HG03342 (cell line): ENCODE measurements at regions not wholly inside any gene's neighbourhood (a gene's known extent, or its start where the extent isn't known, plus 50 kb on each side); places are given as distances from the start of the nearest gene placed in this dataset.

Experiments used
- ATAC-seq: cut with Tn5 transposase; IDR thresholded peaks from one replicate; pipeline ENCODE4 v1.9.1; 2021; ENCODE audit warnings: mild to moderate bottlenecking, moderate library complexity; ENCODE audit not compliant: unreplicated experiment

DNA sequence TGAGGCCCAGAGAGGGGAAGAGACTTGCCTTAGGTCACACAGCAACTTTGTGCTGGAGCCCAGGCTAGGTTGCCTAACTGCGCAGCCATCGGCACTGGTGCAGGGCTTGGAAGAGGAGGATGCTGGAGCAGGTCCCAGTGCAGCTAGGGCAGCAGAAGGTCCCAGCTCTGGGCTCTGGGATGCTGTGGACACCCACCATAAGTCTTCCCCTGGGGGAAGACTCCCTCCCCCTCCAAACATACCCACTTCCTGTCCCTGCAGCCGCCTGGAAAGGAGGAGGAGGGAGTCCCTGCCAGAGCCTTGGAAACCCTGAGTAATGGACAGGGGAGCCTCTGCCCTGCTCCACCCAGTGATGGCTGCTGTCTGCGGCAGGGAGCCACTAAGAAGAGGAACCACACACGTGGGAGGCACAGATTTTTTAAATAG is 93.6 kb downstream of the NCR2 start:
- no peak for ATAC-seq

DNA sequence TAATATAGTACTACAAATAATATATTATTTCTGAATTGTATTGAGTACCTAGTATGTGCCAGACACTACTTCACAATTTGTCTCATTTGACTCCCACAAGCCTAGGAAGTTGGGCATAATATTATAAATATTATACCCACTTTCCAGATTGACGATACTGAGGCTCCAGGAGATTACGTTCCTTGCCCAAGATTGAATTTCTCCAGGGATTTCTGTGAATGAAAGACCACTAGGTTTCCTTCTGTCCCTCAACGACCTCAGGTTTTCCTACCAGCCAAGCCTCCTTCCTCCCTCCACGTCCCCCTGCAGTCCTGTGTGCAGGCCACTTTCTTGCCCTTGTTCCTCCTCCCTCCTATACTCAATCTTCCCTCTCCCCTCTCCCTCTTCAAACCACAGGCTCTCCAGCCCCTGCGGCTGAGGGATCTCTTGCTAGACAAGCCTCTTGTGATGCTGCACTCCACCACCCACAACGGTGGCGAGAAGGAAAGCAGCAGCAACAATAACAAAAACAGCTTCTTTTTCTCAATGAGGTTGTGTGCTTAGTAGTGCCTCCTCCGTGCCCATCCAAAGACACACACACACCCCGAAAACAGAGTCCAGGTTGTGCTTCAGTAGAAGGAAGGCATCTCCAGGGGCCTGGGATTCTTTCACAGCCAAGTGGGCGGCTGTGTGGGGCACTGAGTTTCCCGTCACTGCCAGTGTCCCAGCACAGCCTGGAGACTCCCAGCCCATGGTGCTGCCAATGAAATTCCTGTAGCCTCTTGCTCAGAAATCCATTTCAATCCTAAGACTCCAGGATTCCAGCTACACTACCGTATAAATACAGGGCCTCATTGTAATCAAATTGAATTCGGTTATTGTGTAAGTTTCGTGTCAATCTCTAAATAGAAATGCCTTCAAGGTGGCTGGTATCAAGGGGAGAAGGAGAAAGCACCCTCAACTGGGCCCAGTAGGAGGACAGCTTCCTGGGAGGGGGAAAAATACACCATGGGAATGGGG is 94.4 kb downstream of the NCR2 start:
- no peak for ATAC-seq

DNA sequence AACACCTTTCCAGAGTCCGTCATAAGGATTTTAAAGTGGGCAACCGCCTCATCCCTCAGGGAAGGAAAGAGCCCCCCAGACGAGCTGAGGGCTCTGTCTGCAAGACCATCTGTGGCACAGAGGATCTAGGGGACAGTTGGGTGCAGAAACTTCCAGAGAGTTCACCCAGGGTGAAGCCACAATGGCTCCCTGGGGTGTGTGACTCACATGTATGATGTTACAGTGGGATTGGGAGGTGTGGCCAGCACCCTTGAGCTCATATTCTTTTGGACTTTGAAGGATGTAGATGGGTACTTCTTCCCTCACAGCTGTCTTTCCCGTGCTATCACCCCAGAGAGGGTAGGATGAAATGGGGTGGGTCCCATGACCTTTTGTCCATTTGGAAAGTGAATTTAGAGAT is 95.5 kb downstream of the NCR2 start:
- no peak for ATAC-seq

DNA sequence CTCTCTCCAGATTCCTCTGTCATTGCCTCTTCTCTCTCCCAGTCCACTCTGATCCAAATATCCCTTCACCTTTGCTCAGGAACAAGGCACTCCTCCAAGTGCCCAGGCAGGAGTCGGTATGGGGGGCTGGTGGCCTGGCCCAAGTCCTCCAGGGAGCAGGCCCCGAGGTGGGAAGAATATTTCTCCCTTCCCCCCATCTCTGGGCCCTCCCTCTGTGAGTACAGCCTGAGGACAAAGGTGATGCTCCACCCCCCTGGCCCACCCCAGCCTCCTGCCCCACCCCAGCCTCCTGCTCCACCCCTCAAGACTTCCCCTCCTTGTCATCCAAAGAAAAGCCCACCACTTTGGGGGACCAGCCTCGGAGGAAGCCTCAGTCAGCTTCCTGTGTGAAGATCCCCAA is 96.9 kb downstream of the NCR2 start:
- no peak for ATAC-seq

DNA sequence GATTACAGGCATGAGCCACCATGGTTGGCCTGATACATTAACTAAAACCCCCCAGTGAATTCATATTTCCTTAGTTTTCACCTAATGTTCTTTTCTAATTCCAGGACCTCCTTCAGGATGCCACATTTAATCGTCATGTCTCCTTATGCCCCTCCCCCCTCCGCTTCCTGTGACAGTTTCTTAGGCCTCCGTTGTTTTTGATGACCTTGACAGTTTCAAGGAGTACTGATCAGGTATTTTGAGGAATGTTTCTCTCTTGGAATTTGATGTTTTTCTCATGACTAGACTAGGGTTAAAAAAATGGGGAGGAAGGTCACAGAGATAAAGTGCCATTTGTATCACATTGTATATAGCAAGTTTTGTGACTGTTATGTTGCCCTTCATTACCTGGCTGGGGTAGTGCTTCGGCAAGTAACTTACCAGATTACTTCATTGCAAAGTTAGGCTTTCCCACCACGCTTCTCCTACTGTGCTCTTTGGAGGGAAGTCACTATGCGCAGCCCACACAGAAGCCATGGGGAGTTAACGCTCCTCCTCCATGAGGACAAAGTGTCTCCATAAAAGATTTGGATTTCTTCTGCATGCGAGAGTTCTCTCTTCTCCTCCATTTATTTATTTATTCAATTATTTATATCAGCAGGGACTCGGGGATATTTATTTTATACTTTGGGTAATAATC is 99.5 kb downstream of the NCR2 start:
- ATAC-seq = no peak

DNA sequence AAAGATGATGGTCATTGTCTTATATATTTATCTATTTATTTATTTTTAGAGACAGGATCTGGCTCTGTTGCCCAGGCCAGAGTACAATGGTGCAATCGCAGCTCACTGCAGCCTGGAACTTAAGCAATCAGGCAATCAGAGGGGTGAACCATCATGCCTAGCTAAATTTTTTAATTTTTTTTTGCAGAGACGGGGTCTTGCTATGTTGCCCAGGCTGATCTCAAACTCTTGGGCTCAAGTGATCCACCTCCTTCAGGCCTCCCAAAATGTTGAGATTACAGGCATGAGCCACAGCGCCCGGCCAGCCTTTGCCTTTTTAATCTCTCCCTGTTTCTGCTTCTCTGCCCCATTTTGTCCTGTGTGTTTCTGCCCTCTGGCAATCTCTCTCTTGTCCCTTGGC is 102.2 kb downstream of the NCR2 start:
- no peak for ATAC-seq

DNA sequence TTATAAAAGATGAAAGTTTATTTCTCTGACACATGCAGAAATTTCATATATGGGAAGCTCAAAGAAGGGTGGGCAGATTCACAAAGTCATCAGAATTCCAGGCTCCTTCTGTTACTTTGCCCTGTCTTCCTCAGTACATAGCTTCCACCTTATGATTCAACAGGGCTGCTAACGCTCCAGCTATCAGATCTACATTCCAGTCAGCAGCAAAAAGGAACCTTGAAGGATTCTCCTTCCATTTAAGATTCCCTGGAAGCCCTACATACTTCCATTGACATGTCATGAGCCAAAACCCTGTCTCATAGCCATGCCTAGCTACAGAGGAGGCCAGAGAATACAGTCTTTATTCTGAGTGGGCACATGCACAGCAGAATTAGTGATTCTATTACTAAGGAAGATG is 103.3 kb downstream of the NCR2 start:
- no peak for ATAC-seq

DNA sequence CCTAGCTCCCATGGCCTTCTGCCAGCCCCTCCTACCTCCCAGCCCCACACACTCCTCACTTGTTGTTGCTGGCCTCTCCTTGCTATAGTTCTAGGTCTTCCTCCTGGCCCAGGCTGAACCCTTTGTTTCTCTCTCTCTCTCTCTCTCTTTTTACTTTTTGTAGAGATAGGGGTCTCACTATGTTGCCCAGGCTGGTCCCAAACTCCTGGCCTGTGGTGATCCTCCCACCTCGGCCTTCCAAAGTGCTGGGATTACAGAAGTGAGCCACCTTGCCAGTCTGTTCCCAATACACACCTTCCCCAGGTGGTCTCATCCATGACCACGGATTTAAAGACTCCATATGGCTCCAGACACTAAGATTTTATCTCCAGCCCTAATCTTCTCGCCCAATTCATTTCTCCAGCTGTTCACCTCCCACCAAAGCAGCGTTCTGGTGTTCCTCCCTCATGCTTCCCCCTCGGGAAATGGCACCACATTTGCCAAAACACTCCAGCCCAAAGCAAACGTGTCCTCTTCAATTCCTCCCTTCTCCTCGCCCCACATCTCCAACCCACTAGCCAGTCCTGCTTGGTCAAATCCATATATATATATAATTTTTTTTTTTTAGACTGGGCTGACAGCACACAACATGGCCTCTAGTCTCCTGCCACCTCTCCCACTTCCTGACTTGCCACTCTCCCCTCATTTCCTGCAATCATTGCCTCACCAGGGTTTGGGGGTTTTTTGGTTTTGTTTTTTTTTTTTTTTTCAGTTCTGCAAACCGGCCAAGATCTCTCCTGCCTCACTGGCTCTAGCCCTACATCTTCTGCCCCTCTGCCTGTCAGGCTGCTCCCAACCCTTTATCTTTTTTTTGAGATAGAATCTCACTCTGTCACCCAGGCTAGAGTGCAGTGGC is 104.4 kb downstream of the NCR2 start:
- no peak for ATAC-seq

DNA sequence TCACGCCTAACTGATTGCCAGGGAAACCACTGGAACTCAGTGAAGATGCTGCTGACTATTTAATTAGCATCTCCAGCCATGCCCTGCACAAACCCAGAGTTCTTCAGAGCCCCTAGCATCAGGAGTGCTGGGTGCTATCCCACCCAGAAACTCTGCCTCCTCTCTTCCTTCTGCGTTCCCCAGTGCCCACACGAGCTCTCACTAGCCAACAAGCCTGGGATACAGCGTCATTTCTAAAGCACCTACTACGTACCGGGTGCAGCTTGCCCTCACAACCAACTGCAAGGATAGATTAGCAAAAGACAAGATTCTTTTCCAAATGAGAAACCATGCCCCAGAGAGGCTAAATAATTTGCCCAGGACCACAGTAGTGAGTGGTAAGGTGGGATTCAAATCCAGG is 105.2 kb upstream of the FOXP4 start:
- no peak for ATAC-seq

DNA sequence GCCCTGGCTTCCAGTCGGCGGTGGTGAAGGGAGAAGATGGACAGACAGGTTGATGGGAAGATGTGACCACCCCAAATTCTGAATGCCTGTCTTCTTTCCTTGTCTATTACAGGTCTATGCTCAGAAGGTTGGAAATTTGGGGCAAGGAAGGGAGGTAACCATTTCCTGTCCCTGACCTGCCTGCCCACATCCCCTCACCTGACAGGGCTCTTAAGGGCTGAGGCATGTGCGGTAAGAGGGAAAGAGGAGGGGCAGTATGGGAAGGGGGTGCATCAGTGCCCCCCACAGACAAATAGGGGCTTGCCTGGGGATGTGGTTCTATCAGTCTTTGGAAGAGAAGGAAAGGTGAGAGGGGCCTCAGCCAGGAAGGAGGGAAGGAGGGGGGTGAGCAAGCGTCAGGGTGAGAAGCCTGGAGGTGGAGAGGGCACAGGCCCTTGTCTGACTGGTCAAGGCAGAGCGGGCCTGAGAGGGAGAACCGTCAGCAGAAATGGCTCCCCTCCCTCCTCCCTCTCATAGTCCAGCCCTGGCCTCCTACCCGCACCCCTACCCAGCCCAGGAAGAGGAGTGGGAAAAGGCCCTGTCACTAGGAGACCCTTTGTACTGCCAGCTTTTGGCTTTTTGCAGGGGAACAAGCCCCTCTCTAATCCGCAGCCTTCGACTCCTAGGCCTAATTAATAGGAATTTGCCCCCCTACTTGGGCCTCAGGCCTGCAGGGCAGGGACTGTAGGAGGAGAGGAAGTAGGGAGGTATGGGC is 104.4 kb upstream of the FOXP4 start:
- no peak for ATAC-seq

DNA sequence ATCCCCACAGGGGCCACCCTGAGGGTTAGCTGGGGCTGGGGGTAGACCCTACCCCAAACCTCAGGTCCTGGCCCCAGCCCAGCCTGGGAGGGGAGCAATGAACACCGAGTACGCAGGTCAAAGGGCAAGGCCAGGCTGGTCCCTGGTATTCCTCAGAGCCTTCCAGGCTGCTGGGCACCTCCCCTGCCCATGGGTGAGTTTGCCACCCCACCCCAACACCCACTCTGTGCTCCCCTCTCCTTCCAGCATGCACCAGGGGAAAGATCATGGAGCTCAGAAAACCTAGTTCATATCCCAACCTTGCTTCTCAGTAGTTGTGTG is 103.9 kb upstream of the FOXP4 start:
- no peak for ATAC-seq

DNA sequence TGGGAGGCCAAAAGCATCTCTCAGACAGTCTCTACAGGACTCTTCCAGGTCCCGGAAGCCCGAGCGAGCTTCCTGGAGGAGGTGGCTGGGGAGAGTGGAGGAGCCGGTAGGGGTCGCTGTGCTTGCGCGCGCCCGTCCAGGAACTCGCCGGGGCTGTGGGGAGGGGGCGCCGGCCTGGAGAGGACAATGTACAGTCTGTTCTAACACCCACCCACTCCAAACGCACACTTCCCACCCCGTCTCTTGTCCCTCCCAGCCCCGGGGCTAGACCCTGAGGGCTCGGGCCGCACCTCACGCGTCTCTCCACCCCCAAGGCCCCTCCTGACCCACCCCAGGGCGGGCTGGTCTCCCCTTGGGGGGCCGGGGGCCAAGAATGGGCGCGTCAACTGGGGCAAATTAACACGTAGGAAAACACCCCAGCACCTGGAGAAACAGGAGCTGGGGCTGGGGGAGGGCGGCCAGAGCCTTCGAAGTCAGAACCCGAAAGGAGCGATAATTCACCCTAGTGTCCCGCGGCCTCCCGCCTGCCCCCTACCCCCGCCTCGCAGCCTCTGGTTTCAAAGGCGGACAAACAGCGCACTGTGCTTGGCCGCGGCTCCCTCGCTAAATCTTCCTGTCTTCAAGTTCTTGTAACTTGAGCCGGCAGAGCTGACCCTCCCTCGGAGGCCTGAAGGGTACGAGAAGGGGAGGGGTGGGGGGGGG is 103.2 kb upstream of the FOXP4 start:
- ATAC-seq = no peak

DNA sequence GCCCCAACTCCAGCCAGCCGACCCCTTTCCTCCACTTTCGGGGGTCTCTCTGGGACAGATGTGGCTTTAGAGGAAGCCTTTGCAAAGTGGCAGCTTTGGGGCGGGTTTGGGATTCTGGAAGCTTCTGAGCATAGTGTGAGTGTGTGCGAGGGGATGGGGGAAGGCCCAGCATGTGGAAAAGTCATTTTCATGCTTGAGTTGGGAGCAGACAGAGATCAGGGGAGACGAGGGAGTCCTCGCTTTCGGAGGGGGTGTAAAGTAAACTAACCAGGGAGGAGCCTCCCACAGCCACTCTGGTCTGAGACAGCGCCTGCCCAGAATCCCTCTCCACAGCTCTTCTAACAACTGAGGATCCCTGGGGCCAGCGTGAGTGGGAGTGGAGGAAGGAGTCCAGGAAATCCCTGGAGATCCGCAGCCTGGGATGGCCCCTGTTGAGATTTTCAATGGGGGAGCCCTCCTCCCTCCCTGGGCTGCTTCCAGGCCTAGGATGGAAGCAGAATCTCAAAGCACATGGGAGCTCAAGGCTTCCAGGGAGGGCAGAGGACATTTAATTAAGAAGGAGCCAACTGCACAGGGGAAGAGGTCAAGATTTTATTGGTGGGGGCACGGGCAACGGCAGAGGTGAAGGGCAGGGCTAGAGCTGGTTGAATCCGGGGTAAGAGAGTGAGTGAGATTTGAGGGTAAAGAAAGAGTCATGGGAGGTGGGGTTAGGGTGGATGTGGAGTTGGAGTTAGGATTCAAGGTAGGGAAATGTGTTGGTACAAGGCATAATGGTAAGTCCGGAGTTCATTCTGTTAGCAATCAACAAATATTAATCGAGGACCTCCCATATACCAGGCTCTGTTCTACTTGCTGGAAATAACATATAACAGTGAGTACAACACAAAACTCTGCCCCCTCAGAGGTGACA is 102.3 kb upstream of the FOXP4 start:
- no peak for ATAC-seq

DNA sequence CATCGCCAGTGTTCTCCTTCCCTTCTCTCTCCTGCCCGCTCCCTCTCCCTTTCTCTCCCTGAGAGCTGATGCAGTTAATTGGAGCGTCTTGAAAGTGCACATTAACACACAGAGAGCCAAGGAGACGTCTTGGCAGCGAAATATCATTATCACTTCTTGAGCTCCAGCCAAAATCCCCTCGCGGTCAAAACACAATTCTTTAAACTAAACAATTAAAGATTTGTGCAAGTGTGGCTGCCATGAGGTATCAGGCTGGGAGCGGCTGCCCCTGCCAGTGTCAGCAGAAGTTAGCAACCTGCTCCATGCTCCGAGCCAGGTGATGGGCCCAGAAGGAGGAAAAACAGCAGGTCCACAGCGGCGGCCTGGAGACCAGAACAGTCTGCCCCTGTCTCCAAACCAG is 100.9 kb upstream of the FOXP4 start:
- no peak for ATAC-seq

DNA sequence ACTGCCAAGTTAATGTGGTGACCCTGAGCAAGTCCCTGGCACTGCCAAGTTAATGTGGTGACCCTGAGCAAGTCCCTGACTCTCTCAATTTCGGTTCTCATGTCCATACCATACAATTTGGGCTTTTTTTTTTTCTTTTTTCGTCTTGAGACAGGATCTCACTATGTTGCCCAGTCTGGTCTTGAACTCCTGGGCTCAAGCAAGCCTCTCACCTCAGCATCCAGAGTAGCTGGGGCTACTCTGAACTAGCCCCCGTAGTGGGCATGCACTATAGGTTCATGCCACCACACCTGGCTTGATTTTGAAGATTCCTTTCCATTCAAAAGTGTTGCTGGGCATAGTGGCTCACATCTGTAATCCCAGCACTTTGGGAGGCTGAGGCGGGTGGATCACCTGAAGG is 100.0 kb upstream of the FOXP4 start:
- ATAC-seq = no peak

DNA sequence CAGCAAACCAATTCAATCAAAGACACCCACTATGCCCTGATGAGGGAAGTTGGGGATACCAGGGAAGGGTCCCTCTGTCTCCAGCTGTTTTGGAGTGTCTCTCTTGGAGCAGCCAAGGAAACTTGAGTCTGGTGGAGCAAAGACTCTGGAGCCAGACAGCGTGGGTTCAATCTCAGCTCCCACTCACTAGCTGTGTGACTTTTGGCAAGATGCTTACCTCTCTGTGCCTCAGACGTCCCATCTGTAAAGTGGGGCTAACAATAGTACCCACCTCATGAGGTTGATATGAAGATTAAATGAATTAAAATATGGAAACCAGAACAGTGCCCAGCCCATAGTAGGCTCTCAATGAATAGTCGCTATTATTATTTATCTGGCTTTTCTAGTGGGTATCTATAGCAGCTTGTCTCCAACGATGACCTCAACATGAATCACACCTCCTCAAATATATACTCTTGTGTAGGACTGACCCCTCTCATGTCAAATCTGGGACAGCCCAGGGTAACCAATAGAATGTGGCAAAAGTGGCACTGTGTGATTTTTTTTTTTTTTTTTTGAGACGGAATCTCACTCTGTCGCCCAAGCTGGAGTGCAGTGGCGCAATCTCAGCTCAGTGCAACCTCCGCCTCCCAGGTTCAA is 99.2 kb upstream of the FOXP4 start:
- no peak for ATAC-seq

DNA sequence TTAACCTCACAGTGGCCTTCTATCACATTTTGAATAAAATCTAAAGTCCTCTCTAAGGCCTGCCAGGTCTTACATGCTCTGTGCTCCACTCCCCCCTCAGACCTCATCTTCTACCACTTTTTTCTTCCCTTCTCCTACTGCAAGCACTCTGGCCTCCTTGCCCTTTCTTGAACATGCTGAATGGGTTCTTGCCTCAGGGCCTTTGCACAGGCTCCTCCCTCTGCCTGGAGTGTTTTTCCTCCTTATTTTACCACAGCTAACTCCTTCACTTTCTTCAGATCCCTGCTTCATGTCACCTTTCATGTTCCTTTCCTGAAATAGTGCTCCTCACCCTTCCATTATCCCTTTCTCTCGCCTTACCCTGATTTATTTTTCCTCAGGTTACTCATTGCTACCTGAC is 97.9 kb upstream of the FOXP4 start:
- no peak for ATAC-seq

DNA sequence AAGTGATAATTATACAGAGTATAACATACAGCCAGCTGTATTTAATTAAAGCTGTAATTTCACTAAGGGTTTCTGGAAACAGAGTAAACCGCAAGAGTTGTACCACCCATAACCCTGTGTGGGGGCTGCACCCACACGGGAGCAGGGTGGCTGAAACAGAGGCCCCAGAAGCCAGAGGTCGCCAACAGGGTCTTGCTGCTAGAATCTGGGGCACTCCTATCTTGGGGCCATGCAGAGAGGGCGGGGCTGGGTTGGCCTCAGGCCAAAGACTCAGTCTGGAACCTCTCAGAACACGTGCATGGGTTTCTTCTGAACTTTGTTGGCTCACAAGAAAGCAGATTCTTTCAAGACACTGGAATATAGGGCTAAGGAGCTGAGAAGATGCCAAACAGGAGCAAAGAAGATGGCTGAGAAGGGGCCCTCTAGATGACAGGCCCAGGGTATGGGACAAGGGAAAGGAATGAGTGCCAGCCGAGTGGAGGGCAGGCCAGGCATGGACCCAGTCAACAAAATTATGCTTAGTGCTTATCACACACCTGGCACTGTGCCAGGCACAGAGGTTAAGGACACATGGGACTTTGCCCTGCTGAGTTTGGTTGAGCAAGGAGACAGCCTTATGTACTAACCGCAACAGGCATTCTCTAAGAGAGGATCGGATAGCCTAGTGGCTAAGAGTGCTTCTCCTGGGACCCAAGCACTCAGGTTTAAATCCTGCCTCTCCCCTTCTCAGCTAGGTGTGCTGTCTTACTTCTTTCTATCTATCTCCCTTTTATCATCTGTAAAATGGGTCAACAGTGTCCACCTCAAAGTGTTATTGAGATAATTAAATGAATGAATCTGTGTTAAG is 96.6 kb upstream of the FOXP4 start:
- no peak for ATAC-seq
